SK-N-SH (cell line): ENCODE measurements at regions not wholly inside any gene's neighbourhood (a gene's known extent, or its start where the extent isn't known, plus 50 kb on each side); places are given as distances from the start of the nearest gene placed in this dataset.

Experiments
- CTCF ChIA-PET: fragments of 300-600, 350-600 bp; formaldehyde crosslinking; extraction: SDS; loops from one replicate; lab custom pipeline; 2021; lab: Yijun Ruan, JAX
- POLR2A ChIA-PET: fragments of 350-600 bp; sonication (Branson Sonifier 250); formaldehyde crosslinking; extraction: SDS; loops from one replicate; lab custom pipeline; 2020; ENCODE audit warnings: antibody characterized with exemption, inconsistent platforms; lab: Yijun Ruan, JAX
- DNase-seq: peaks from one replicate; pipeline ENCODE4 v3.0.0; 2012
- H2AFZ ChIP-seq: fragments of 200-600 bp; sonication (generic); 2 replicates; pipeline ENCODE4 v1.8.1; 2016; ENCODE audit warnings: antibody characterized with exemption, mild to moderate bottlenecking, low read depth
- H3F3A ChIP-seq: fragments of 200-600 bp; sonication (generic); replicated peaks from 2 replicates; pipeline ENCODE3; 2016; ENCODE audit warnings: antibody characterized with exemption, mild to moderate bottlenecking; ENCODE audit not compliant: insufficient read depth
- H3K27ac ChIP-seq, 2 experiments: fragments of 200-500 bp in 1 of 2; fragments of 200-600 bp in 1 of 2; sonication (Bioruptor generic) in 1 of 2; sonication (generic), shearing (Covaris generic) in 1 of 2; 2 replicates each; pipeline versions ENCODE4 v1.5.1 to v1.6.1; 2014 to 2016; ENCODE audit warnings: low read depth in 2 of 2, inconsistent platforms in 1 of 2, low read length in 1 of 2, mild to moderate bottlenecking in 1 of 2, mixed read lengths in 1 of 2
- H3K27me3 ChIP-seq: fragments of 200-600 bp; sonication (generic), shearing (Covaris generic); 2 replicates; pipeline ENCODE4 v1.6.1; 2016; ENCODE audit warnings: mixed run types; ENCODE audit not compliant: insufficient read depth
- H3K36me3 ChIP-seq, 2 experiments: fragments of 200-500 bp in 1 of 2; fragments of 200-600 bp in 1 of 2; sonication (Bioruptor generic) in 1 of 2; sonication (generic) in 1 of 2; replicated peaks in 1 of 2; 2 replicates each; pipeline versions ENCODE3 to v1.5.1; 2014 to 2016; ENCODE audit warnings: low read length in 1 of 2, mild to moderate bottlenecking in 1 of 2; ENCODE audit not compliant: insufficient read depth in 2 of 2, control insufficient read depth in 1 of 2
- H3K4me1 ChIP-seq, 2 experiments: fragments of 200-500 bp in 1 of 2; fragments of 200-600 bp in 1 of 2; sonication (Bioruptor generic) in 1 of 2; sonication (generic), shearing (Covaris generic) in 1 of 2; 2 replicates each; pipeline versions ENCODE4 v1.5.1 to v1.6.1; 2014 to 2016; ENCODE audit warnings: low read depth in 1 of 2, low read length in 1 of 2, mixed run types in 1 of 2; ENCODE audit not compliant: insufficient read depth in 2 of 2, control insufficient read depth in 1 of 2
- H3K4me2 ChIP-seq: fragments of 200-600 bp; sonication (generic), shearing (Covaris generic); 2 replicates; pipeline ENCODE4 v1.6.1; 2017; ENCODE audit warnings: mixed run types
- H3K4me3 ChIP-seq, 2 experiments: fragments of 200-500 bp in 1 of 2; fragments of 200-600 bp in 1 of 2; sonication (Bioruptor generic) in 1 of 2; sonication (generic), shearing (Covaris generic) in 1 of 2; 2 replicates each; pipeline versions ENCODE4 v1.5.1 to v1.8.1; 2014 to 2016; ENCODE audit warnings: low read depth in 2 of 2, inconsistent platforms in 1 of 2, low read length in 1 of 2, mild to moderate bottlenecking in 1 of 2, mixed read lengths in 1 of 2, moderate library complexity in 1 of 2
- H3K79me2 ChIP-seq: fragments of 200-600 bp; sonication (generic); 2 replicates; pipeline ENCODE4 v1.8.1; 2017; ENCODE audit warnings: mild to moderate bottlenecking; ENCODE audit not compliant: insufficient read depth
- H3K9ac ChIP-seq: fragments of 200-600 bp; sonication (generic); 2 replicates; pipeline ENCODE4 v1.6.1; 2017; ENCODE audit warnings: mixed run types
- H3K9me2 ChIP-seq: fragments of 200-600 bp; sonication (generic); 2 replicates; pipeline ENCODE4 v1.6.1; 2017; ENCODE audit warnings: mixed run types
- H3K9me3 ChIP-seq: fragments of 200-600 bp; sonication (generic); 2 replicates; pipeline ENCODE4 v1.6.1; 2017; ENCODE audit warnings: mixed run types, mild to moderate bottlenecking, moderate library complexity
- H4K20me1 ChIP-seq: fragments of 200-600 bp; sonication (generic); 2 replicates; pipeline ENCODE4 v1.6.1; 2017; ENCODE audit warnings: mild to moderate bottlenecking, mixed run types; ENCODE audit not compliant: insufficient read depth
- CHD2 ChIP-seq: fragments of 150-350 bp; IDR thresholded peaks from 2 replicates; pipeline ENCODE4 v1.6.1; 2018; ENCODE audit warnings: low read length; ENCODE audit not compliant: partially characterized antibody
- CTCF ChIP-seq: fragments of 200-600 bp; sonication (generic); IDR thresholded peaks from 2 replicates; pipeline ENCODE4 v1.6.1; 2017; ENCODE audit warnings: antibody characterized with exemption, mild to moderate bottlenecking, moderate library complexity
- ELF1 ChIP-seq: IDR thresholded peaks from 2 replicates; pipeline ENCODE4 v1.4.0; 2012
- FOXJ3 ChIP-seq: sonication (generic); formaldehyde crosslinking; IDR thresholded peaks from 2 replicates; pipeline ENCODE4 v1.5.1; 2020; ENCODE audit warnings: mild to moderate bottlenecking, missing genetic modification reagents
- FOXM1 ChIP-seq: IDR thresholded peaks from 2 replicates; pipeline ENCODE4 v1.4.0; 2012; ENCODE audit warnings: low read depth, mild to moderate bottlenecking
- GATA2 ChIP-seq: sonication (generic); formaldehyde crosslinking; IDR thresholded peaks from 2 replicates; pipeline ENCODE4 v1.5.0; 2020; ENCODE audit warnings: mild to moderate bottlenecking, missing genetic modification reagents
- NFIC ChIP-seq: IDR thresholded peaks from 2 replicates; pipeline ENCODE4 v1.4.0; 2012; ENCODE audit warnings: borderline replicate concordance
- NRF1 ChIP-seq: IDR thresholded peaks from 2 replicates; pipeline ENCODE4 v1.6.1; 2012; ENCODE audit warnings: low read depth, mild to moderate bottlenecking, low read length
- RCOR1 ChIP-seq: fragments of 150-350 bp; IDR thresholded peaks from 2 replicates; pipeline ENCODE4 v1.6.1; 2017; ENCODE audit warnings: antibody characterized with exemption, low read length
- REST ChIP-seq: IDR thresholded peaks from 2 replicates; pipeline ENCODE4 v1.6.1; 2012; ENCODE audit warnings: mild to moderate bottlenecking, low read depth, low read length, moderate library complexity
- RFX5 ChIP-seq: IDR thresholded peaks from 2 replicates; pipeline ENCODE4 v1.6.1; 2012; ENCODE audit warnings: mild to moderate bottlenecking, improper control_type of control experiment, low read length
- RXRA ChIP-seq: IDR thresholded peaks from 2 replicates; pipeline ENCODE4 v1.4.0; 2012; ENCODE audit warnings: low read depth, mild to moderate bottlenecking, borderline replicate concordance
- SMC3 ChIP-seq: IDR thresholded peaks from 2 replicates; pipeline ENCODE4 v1.6.1; 2012; ENCODE audit warnings: low read depth, low read length, improper control_type of control experiment
- TCF12 ChIP-seq: IDR thresholded peaks from 2 replicates; pipeline ENCODE4 v1.4.0; 2012
- TEAD4 ChIP-seq: IDR thresholded peaks from 2 replicates; pipeline ENCODE4 v1.4.0; 2012; ENCODE audit warnings: mild to moderate bottlenecking, borderline replicate concordance; ENCODE audit not compliant: insufficient read depth
- USF2 ChIP-seq: fragments of 150-350 bp; IDR thresholded peaks from 2 replicates; pipeline ENCODE4 v1.6.1; 2017; ENCODE audit warnings: antibody characterized with exemption, low read length, low read depth, borderline replicate concordance
- ZBTB33 ChIP-seq: IDR thresholded peaks from 2 replicates; pipeline ENCODE4 v1.4.0; 2012; ENCODE audit warnings: low read depth, borderline replicate concordance
- WGBS: methylation state at CpG from one replicate; pipeline ENCODE4 v1.1.6; 2017; ENCODE audit warnings: low lambda C conversion rate; 5-methylcytosine and 5-hydroxymethylcytosine counted together

- TF ChIP-seq ZBTB33, result no peak
- TF ChIP-seq CHD2, result no peak
- no peak for TF ChIP-seq RCOR1
- TF ChIP-seq ELF1, result no peak
- TF ChIP-seq TEAD4, result no peak
- no peak for TF ChIP-seq TCF12
- TF ChIP-seq RXRA, result no peak
- TF ChIP-seq NRF1, result no peak
- no peak for TF ChIP-seq GATA2 (CRISPR knock-in tag)
- no peak for TF ChIP-seq FOXJ3 (CRISPR knock-in tag)
- no peak for TF ChIP-seq FOXM1
- TF ChIP-seq RFX5, result no peak
- TF ChIP-seq USF2, result no peak
Observed at GRCh38 chr9:19690128-19690527, 98.7 kb downstream of the SLC24A2 start (continued).

GRCh38 chr9:19689328-19690101 is 99.3 kb downstream of the SLC24A2 start:
- no peak for DNase-seq
- no peaks in the 10 kb centered on the region for H3K9me2 ChIP-seq
- TF ChIP-seq USF2 (no peak), CTCF (no peak), SMC3 (no peak), REST (no peak), NFIC (no peak)
- no peak overlapping the region for H3K4me3 ChIP-seq
- ChIA-PET CTCF (interaction anchor here (0.6 kb wide), 1 partner anchor 17 kb away, joined by 3 read pairs; no protein-coding TSS in a partner anchor), POLR2A (no interaction called here)
- no peak overlapping the region for H3K27ac ChIP-seq
- H2AFZ ChIP-seq, result no peak overlapping the region
- H3K9me3 ChIP-seq, result no peaks in the 10 kb centered on the region
- no peaks in the 10 kb centered on the region for H4K20me1 ChIP-seq
- H3K36me3 ChIP-seq, result no peaks in the 10 kb centered on the region
- 21% methylated on average over 4 of the region's 4 CpGs for WGBS
- H3K4me1 ChIP-seq, result no peaks in the 10 kb centered on the region
- H3K9ac ChIP-seq, result no peak overlapping the region
- no peak overlapping the region for H3K4me2 ChIP-seq
- no peaks in the 10 kb centered on the region for H3F3A ChIP-seq
- no peaks in the 10 kb centered on the region for H3K27me3 ChIP-seq
- H3K79me2 ChIP-seq, result no peaks in the 10 kb centered on the region
